ENCODE measurements at regions not wholly inside any gene's neighbourhood (a gene's known extent, or its start where the extent isn't known, plus 50 kb on each side); places are given as distances from the start of the nearest gene placed in this dataset.

- ATAC-seq (ENCODE audit: low read depth): no peak
- Histone ChIP-seq H3K27me3 (replicated peaks in 1 of 4; ENCODE audit: control extremely low read depth in 1 of 4, control insufficient read depth in 3 of 4, insufficient read depth in 4 of 4, low read length in 3 of 4) (no peaks in the 10 kb centered on the region), H3K9ac (ENCODE audit: low read length) (no peak overlapping the region), H3K4me1 (ENCODE audit: control insufficient read depth in 2 of 2, insufficient read depth in 2 of 2, low read length in 2 of 2) (no peaks in the 10 kb centered on the region), H3K27ac (ENCODE audit: low read length in 2 of 2) (no peak overlapping the region), H4K20me1 (ENCODE audit: control insufficient read depth, insufficient read depth, low read length, poor library complexity, severe bottlenecking) (no peaks in the 10 kb centered on the region), H3K36me3 (replicated peaks in 1 of 2; ENCODE audit: control extremely low read depth in 1 of 2, control insufficient read depth in 1 of 2, extremely low read depth in 1 of 2, insufficient read depth in 2 of 2, low read length in 1 of 2) (no peaks in the 10 kb centered on the region), H2AFZ (ENCODE audit: insufficient read depth, low read depth, low read length, poor library complexity, severe bottlenecking) (no peak overlapping the region), H3K4me3 (ENCODE audit: control extremely low read depth in 1 of 5, extremely low read depth in 1 of 5, insufficient read depth in 1 of 5, low read depth in 2 of 5, low read length in 4 of 5) (no peak overlapping the region), H3K4me2 (replicated peaks; ENCODE audit: low read depth, low read length, poor library complexity, severe bottlenecking) (no peak overlapping the region), H3K79me2 (ENCODE audit: control insufficient read depth, insufficient read depth, low read length) (no peaks in the 10 kb centered on the region), H3K9me3 (ENCODE audit: control extremely low read depth in 1 of 3, control insufficient read depth in 2 of 3, insufficient read depth in 1 of 3, low read length in 2 of 3) (peaks cover 0 to 19% (median 0%) of the 10 kb centered on the region in 3 donors)
- ChIA-PET CTCF (no interaction called here), POLR2A (no interaction called here)
- TF ChIP-seq CTCF (IDR thresholded peaks at IDR 0.05): no peak
- TF ChIP-seq EZH2 (IDR thresholded peaks at IDR 0.05; ENCODE audit: borderline replicate concordance, insufficient read depth, low read depth, low read length, poor library complexity, severe bottlenecking): no peak
- intact Hi-C loops (cut with micrococcal nuclease): no loop called here
- DNase-seq: no peak
- WGBS (ENCODE audit: insufficient coverage): no CpG with 5 or more reads among the region's 2 CpGs
- Mint-ChIP-seq H3K4me1 (no peaks in the 10 kb centered on the region), H3K9me3 (ENCODE audit: insufficient read depth) (peaks cover 2% of the 10 kb centered on the region), H3K4me3 (no peak overlapping the region), H3K27ac (no peak overlapping the region), H3K27me3 (peaks cover 8% of the 10 kb centered on the region)
Observed at GRCh38 chr4:159416073-159416472, 313.2 kb downstream of the RAPGEF2 start.

- no peak overlapping the region for H3K4me3 ChIP-seq (ENCODE audit: control extremely low read depth in 1 of 5, extremely low read depth in 1 of 5, insufficient read depth in 1 of 5, low read depth in 2 of 5, low read length in 4 of 5)
- ChIA-PET POLR2A (no interaction called here), CTCF (no interaction called here)
- H3K79me2 ChIP-seq (ENCODE audit: control insufficient read depth, insufficient read depth, low read length): no peaks in the 10 kb centered on the region
- H3K4me2 ChIP-seq (replicated peaks; ENCODE audit: low read depth, low read length, poor library complexity, severe bottlenecking): no peak overlapping the region
- H2AFZ ChIP-seq (ENCODE audit: insufficient read depth, low read depth, low read length, poor library complexity, severe bottlenecking): no peak overlapping the region
- H3K27me3 ChIP-seq (replicated peaks in 1 of 4; ENCODE audit: control extremely low read depth in 1 of 4, control insufficient read depth in 3 of 4, insufficient read depth in 4 of 4, low read length in 3 of 4): no peaks in the 10 kb centered on the region
- H3K4me3 Mint-ChIP-seq: no peak overlapping the region
- peaks cover 2% of the 10 kb centered on the region for H3K9me3 Mint-ChIP-seq (ENCODE audit: insufficient read depth)
- ATAC-seq (ENCODE audit: low read depth) (no peak), DNase-seq (no peak)
- H4K20me1 ChIP-seq (ENCODE audit: control insufficient read depth, insufficient read depth, low read length, poor library complexity, severe bottlenecking): no peaks in the 10 kb centered on the region
- no peaks in the 10 kb centered on the region for H3K4me1 ChIP-seq (ENCODE audit: control insufficient read depth in 2 of 2, insufficient read depth in 2 of 2, low read length in 2 of 2)
- H3K36me3 ChIP-seq (replicated peaks in 1 of 2; ENCODE audit: control extremely low read depth in 1 of 2, control insufficient read depth in 1 of 2, extremely low read depth in 1 of 2, insufficient read depth in 2 of 2, low read length in 1 of 2): no peaks in the 10 kb centered on the region
- intact Hi-C loops (cut with micrococcal nuclease): no loop called here
- H3K4me1 Mint-ChIP-seq: no peaks in the 10 kb centered on the region
- H3K27ac Mint-ChIP-seq: no peak overlapping the region
- H3K9me3 ChIP-seq (ENCODE audit: control extremely low read depth in 1 of 3, control insufficient read depth in 2 of 3, insufficient read depth in 1 of 3, low read length in 2 of 3): peaks cover 0 to 23% (median 0%) of the 10 kb centered on the region in 3 donors
- TF ChIP-seq EZH2 (IDR thresholded peaks at IDR 0.05; ENCODE audit: borderline replicate concordance, insufficient read depth, low read depth, low read length, poor library complexity, severe bottlenecking): no peak
- TF ChIP-seq CTCF (IDR thresholded peaks at IDR 0.05): no peak
- peaks cover 8% of the 10 kb centered on the region for H3K27me3 Mint-ChIP-seq
- no peak overlapping the region for H3K27ac ChIP-seq (ENCODE audit: low read length in 2 of 2)
- WGBS (ENCODE audit: insufficient coverage): 100% methylated on average over 3 of the region's 3 CpGs
- no peak overlapping the region for H3K9ac ChIP-seq (ENCODE audit: low read length)
Observed at GRCh38 chr4:159416996-159417395, 314.1 kb downstream of the RAPGEF2 start.

All from B cell (primary cell).